ENCODE measurements at regions not wholly inside any gene's neighbourhood (a gene's known extent, or its start where the extent isn't known, plus 50 kb on each side); places are given as distances from the start of the nearest gene placed in this dataset.

- TF ChIP-seq ZNF558 (tag by site-specific recombination; IDR thresholded peaks at IDR 0.05): no peak
- TF ChIP-seq, protein P1, sequence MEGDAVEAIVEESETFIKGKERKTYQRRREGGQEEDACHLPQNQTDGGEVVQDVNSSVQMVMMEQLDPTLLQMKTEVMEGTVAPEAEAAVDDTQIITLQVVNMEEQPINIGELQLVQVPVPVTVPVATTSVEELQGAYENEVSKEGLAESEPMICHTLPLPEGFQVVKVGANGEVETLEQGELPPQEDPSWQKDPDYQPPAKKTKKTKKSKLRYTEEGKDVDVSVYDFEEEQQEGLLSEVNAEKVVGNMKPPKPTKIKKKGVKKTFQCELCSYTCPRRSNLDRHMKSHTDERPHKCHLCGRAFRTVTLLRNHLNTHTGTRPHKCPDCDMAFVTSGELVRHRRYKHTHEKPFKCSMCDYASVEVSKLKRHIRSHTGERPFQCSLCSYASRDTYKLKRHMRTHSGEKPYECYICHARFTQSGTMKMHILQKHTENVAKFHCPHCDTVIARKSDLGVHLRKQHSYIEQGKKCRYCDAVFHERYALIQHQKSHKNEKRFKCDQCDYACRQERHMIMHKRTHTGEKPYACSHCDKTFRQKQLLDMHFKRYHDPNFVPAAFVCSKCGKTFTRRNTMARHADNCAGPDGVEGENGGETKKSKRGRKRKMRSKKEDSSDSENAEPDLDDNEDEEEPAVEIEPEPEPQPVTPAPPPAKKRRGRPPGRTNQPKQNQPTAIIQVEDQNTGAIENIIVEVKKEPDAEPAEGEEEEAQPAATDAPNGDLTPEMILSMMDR (tag by site-specific recombination; IDR thresholded peaks at IDR 0.05): no peak
- TF ChIP-seq ZNF571 (tag by site-specific recombination; IDR thresholded peaks at IDR 0.05): no peak
- no peak for TF ChIP-seq ZBTB44 (tag by site-specific recombination; IDR thresholded peaks at IDR 0.05)
- no peak for TF ChIP-seq ZNF426 (tag by site-specific recombination; IDR thresholded peaks at IDR 0.05)
These were observed 233.6 kb downstream of the TRIML1 start for GRCh38 chr4:188372829-188373228.
